Stomach (tissue), 4 donors: ENCODE measurements at regions not wholly inside any gene's neighbourhood (a gene's known extent, or its start where the extent isn't known, plus 50 kb on each side); places are given as distances from the start of the nearest gene placed in this dataset.

Experiments
- CTCF ChIP-seq, 7 experiments: fragments of 450-650 bp in 4 of 7; fragments of 200-600 bp in 3 of 7; sonication (generic) in 3 of 7; IDR thresholded peaks; one replicate each; pipeline ENCODE4 v1.5.1; 2016 to 2019; ENCODE audit warnings: antibody characterized with exemption in 7 of 7, control low read depth in 2 of 7, mild to moderate bottlenecking in 1 of 7
- EP300 ChIP-seq: sonication (generic); formaldehyde crosslinking; IDR thresholded peaks from one replicate; pipeline ENCODE4 v1.6.1; 2017; ENCODE audit warnings: antibody characterized with exemption
- POLR2A ChIP-seq, 4 donors: fragments of 450-650 bp; IDR thresholded peaks; one replicate each; pipeline ENCODE4 v1.6.1; 2016; ENCODE audit warnings: antibody characterized with exemption in 4 of 4, control low read depth in 2 of 4, mild to moderate bottlenecking in 1 of 4, moderate library complexity in 1 of 4
- POLR2AphosphoS5 ChIP-seq, 3 donors: sonication (generic); formaldehyde crosslinking; IDR thresholded peaks; one replicate each; pipeline ENCODE4 v1.6.1; 2016; ENCODE audit warnings: antibody characterized with exemption in 3 of 3

GRCh38 chr6:154920495-154921200 is 74.5 kb upstream of the TIAM2 start:
- TF ChIP-seq CTCF (IDR thresholded peaks at IDR 0.05) = no peak
- no peak for TF ChIP-seq EP300
- TF ChIP-seq POLR2A (IDR thresholded peaks at IDR 0.05) = no peak
- no peak for TF ChIP-seq POLR2AphosphoS5 (IDR thresholded peaks at IDR 0.05)
